ENCODE measurements at regions not wholly inside any gene's neighbourhood (a gene's known extent, or its start where the extent isn't known, plus 50 kb on each side); places are given as distances from the start of the nearest gene placed in this dataset.

DNA sequence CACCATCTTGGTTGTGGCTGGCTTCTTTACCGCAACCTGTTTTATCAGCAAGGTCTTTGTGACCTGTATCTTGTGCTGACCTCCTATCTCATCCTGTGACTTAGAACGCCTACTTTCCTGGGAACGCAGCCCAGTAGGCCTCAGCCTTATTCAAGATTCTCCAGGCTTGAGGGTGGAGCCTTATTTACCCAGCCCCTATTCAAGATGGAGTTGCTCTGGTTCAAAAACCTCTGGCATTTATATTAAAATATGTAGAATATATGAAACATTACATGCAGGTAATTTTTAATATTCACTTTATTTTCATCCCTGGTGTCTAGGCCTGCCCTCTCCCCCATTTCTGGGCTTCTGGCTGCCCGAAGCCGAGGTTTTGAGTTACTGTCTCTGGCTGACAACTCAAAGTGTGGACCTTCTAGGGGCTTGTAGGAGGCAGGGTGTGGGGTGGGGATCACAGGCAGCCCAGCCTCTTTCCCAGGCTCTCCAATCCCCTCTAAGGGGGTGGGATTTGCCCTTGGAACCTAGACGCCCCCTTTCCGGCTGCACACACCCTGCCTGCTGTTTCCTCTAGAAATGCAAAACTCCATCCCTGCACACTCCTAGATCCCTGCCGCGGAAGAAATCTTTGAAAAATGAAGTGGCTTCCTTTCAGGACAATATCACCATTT is 152.0 kb downstream of the KCNJ12 start:
- DNase-seq: no peak
- TF ChIP-seq, protein P1, sequence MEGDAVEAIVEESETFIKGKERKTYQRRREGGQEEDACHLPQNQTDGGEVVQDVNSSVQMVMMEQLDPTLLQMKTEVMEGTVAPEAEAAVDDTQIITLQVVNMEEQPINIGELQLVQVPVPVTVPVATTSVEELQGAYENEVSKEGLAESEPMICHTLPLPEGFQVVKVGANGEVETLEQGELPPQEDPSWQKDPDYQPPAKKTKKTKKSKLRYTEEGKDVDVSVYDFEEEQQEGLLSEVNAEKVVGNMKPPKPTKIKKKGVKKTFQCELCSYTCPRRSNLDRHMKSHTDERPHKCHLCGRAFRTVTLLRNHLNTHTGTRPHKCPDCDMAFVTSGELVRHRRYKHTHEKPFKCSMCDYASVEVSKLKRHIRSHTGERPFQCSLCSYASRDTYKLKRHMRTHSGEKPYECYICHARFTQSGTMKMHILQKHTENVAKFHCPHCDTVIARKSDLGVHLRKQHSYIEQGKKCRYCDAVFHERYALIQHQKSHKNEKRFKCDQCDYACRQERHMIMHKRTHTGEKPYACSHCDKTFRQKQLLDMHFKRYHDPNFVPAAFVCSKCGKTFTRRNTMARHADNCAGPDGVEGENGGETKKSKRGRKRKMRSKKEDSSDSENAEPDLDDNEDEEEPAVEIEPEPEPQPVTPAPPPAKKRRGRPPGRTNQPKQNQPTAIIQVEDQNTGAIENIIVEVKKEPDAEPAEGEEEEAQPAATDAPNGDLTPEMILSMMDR (IDR thresholded peaks at IDR 0.05; ENCODE audit: low read depth, low read length, missing control alignments): no peak
- Histone ChIP-seq H3K27me3 (replicated peaks) (no peaks in the 10 kb centered on the region), H3K27ac (no peak overlapping the region), H3K36me3 (replicated peaks) (peaks cover 11% of the 10 kb centered on the region), H3K4me3 (ENCODE audit: low read depth, low read length) (no peak overlapping the region)
- in situ Hi-C loops (cut with HindIII; ENCODE audit: low pct_ligation_motif_present, low sequenced_read_pairs): no loop called here

DNA sequence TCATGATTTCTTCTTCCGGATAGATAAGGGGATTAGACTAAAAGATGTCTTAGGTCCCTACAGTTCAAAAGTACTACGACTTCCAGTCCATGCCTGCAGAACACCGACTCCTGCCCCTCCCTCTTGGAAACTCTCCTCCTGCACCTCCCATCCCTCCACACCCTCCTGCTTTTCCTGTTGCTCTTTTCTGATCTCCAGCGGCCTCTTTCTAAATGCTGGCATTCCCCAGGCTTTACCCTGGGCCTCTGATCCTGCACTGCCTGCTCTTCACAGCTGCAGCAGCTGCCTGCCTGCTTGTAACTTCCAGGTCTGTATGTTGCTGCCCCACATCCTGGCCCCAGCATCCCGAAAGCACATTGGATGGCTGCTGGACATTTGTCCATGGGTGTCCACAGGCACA is 154.2 kb downstream of the KCNJ12 start:
- Histone ChIP-seq H3K27ac (no peak overlapping the region), H3K4me3 (ENCODE audit: low read depth, low read length) (no peak overlapping the region), H3K36me3 (replicated peaks) (peaks cover 31% of the 10 kb centered on the region), H3K27me3 (replicated peaks) (no peaks in the 10 kb centered on the region)
- in situ Hi-C loops (cut with HindIII; ENCODE audit: low pct_ligation_motif_present, low sequenced_read_pairs): no loop called here
- TF ChIP-seq, protein P1 (IDR thresholded peaks at IDR 0.05; ENCODE audit: low read depth, low read length, missing control alignments): no peak
- no peak for DNase-seq

DNA sequence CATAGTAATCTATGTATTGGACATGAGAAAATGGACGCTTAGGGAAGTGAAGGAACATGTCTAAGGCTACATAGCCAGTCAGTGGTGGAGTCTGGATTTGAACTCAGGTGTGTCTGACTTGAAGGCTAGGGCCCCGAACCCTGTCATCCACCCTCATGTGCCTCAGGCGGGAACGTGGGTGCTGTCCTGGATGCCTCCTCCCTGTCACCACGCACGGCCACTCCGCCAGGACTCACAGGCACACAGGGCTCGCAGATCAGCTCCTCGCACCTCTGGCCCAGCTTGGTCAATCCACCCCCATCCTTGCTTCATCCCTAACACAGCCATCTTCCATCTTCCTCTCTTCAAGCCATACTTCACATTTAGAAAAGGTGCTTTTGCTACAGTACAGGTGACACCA is 154.7 kb downstream of the KCNJ12 start:
- H3K4me3 ChIP-seq (ENCODE audit: low read depth, low read length): no peak overlapping the region
- in situ Hi-C loops (cut with HindIII; ENCODE audit: low pct_ligation_motif_present, low sequenced_read_pairs): no loop called here
- peaks cover 31% of the 10 kb centered on the region for H3K36me3 ChIP-seq (replicated peaks)
- no peak for DNase-seq
- no peak overlapping the region for H3K27ac ChIP-seq
- no peaks in the 10 kb centered on the region for H3K27me3 ChIP-seq (replicated peaks)
- TF ChIP-seq, protein P1 (IDR thresholded peaks at IDR 0.05; ENCODE audit: low read depth, low read length, missing control alignments): no peak

DNA sequence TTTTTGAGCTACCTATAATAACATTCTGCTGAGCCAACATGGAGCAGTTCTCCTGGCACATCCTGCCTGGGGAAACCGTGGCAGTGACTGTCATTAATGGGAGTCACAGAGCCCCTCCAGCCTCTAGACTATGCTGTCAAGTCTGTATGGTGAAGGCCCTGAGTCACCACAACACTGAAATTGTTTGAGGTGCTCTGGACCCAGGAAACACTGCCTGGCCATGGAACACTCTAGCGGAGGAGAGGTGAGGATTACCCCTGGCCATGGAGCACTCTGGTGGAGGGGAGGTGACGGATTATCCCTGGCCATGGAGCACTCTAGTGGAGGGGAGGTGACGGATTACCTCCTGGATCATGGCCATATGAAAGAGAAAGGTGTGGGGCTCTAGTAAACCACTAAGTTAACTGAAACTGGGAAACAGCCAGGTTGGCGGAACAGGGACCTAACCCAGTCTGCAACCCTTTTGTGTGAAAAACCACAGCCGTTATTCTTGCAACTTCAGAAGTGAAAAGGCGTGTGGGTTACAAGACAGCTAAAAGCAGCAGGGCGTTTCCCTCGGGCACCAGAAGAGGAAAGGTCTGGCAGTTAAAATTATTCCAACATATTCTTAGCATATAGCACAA is 156.7 kb downstream of the KCNJ12 start:
- Histone ChIP-seq H3K36me3 (replicated peaks) (peaks cover 31% of the 10 kb centered on the region), H3K4me3 (ENCODE audit: low read depth, low read length) (no peak overlapping the region), H3K27me3 (replicated peaks) (no peaks in the 10 kb centered on the region), H3K27ac (no peak overlapping the region)
- DNase-seq: no peak
- TF ChIP-seq, protein P1 (IDR thresholded peaks at IDR 0.05; ENCODE audit: low read depth, low read length, missing control alignments): no peak
- in situ Hi-C loops (cut with HindIII; ENCODE audit: low pct_ligation_motif_present, low sequenced_read_pairs): no loop called here

DNA sequence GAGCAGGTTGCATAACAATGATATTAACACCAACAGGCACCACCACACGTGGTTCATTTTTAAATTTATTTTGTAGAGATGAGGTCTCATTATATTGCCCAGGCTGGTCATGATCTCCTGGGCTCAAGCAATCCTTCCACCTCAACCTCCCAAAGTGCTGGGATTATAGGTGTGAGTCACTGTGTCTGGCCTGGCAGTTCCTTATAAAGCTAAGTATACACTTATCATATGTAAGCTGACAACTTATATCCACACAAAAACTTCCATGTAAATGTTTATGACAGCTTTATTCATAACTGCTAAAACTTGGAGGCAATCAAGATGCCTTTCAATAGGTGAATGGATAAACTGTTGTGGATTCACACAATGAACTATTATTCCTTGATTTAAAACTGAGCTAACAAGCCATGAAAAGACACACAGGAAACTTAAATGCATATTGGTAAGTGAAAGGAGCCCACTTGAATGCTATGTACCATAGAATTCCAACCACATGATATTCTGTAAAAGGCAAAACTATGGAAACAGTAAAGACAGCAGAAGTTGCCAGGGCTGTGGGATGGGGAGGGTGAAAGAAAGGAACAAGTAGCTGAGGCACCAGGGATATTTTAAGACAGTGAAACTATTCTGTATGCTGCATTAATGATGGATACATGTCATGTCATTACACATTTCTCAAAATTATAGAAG is 156.5 kb upstream of the KCNJ18 start:
- no peak for DNase-seq
- peaks cover 32% of the 10 kb centered on the region for H3K36me3 ChIP-seq (replicated peaks)
- TF ChIP-seq, protein P1 (IDR thresholded peaks at IDR 0.05; ENCODE audit: low read depth, low read length, missing control alignments): no peak
- in situ Hi-C loops (cut with HindIII; ENCODE audit: low pct_ligation_motif_present, low sequenced_read_pairs): no loop called here
- H3K27me3 ChIP-seq (replicated peaks): no peaks in the 10 kb centered on the region
- no peak overlapping the region for H3K27ac ChIP-seq
- no peak overlapping the region for H3K4me3 ChIP-seq (ENCODE audit: low read depth, low read length)
